SW 1271 (cell line): ENCODE measurements at regions not wholly inside any gene's neighbourhood (a gene's known extent, or its start where the extent isn't known, plus 50 kb on each side); places are given as distances from the start of the nearest gene placed in this dataset.

Source experiments
- DNase-seq, 2 experiments: peaks; one replicate each; lab custom pipeline; 2025; lab: John Stamatoyannopoulos, UW

- no peak for DNase-seq
Measured at GRCh38 chr3:87414271-87414670, 137.9 kb upstream of the POU1F1 start.

DNA sequence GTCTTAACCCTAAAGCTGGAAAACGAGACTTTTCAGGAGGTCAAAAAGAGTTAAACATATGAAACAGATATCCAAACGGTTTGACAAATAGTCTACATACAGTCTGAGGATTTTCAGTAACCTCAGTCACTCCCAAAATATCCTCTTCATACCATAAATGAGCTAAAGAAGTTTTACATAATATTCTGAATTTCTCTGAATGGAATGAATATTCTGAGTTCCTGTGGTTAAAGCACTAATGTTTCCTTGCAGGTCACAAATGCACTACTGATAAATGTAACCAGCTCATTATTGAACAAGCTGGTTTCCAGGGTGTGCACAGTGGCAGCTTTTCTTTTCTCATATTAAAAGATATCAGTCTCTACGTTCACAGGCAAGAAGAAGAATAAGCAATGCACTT is 137.4 kb upstream of the POU1F1 start:
- DNase-seq = no peak

GRCh38 chr3:87410110-87410509 is 133.7 kb upstream of the POU1F1 start:
- no peak for DNase-seq

DNA sequence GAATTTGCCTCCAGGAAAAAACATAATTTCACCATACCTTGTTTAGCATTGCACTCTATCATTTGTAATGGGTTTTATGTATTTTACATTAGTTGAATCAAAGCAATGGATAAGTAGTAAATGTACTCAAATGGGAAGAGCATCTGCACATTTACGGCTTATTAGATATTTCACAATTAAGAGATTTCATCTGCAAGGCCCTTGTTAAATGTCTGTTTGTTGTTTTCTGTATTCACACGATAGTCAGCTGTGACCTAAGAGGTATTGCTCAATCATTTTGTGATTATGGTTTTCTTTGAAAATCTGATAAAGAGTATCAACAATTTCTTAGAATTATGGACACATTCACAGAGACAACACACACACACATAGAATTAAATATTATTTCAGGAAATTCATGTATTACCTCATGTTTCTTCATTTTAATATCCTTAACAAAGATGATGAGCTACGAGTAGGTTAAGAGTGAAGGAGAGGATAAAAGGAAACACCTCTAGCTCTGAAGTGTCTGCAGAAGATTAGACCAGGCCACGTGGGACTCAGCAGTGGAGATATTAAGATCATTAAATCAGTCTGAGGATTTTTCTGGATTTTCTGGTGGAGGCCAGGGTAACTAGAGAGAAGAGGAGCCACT is 121.9 kb upstream of the POU1F1 start:
- DNase-seq = no peak

DNA sequence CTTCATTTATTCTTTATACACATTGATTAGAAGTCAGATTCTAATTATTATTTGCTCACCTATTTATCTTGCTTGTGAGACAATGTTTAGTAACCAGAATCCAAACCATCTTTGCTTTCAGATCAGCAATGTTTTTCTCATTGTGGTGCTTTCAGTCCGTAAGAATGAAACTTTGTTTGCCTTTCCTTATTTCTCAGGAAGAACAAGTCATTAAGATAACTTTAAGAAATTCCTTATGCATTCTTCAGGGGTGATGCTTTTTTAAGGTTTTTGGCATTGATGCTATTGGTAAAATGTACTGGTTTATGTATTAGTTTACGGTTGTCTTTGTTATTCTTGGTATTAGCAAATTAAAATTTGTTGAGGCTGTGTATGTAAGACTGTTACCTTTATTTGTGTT is 120.8 kb upstream of the POU1F1 start:
- DNase-seq = no peak

DNA sequence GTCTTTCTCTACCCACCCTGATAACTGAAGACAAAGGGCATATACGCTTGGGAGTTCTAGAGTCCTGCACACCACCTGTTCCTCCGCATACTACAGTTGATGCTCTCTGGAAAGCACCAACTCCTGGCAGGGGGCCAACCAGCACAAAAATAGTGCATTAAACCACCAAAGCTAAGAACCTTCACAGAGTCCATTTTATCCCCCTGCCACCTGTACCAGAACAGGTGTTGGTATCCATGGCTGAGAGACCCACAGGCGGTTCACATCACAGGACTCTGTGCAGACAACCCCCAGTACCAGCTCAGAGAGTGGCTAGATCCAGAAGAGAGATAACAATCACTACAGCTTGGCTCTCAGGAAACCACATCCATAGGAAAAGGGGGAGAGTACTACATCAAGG is 114.4 kb upstream of the POU1F1 start:
- DNase-seq = no peak

- DNase-seq = no peak
Measured at GRCh38 chr3:87390353-87390752, 114.0 kb upstream of the POU1F1 start.

DNA sequence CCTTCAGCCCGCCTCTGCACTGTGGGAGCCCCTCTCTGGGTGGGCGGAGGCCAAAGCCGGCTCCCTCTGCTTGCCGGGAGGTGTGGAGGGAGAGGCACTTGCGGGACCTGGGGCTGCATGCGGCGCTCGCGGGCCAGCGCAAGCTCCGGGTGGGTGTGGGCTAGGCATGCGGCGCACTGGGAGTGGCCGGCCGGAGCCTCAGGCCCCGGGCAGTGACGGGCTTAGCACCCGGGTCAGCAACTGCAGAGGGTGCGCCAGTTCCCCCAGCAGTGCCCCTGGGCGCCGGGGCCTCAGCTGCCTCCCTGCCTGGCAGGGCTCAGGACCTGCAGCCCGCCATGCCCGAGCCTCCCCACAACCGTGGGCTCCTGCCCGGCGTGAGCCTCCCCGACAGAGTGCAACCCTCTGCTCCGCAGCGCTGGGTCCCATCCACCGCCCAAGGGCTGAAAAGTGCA is 98.9 kb upstream of the POU1F1 start:
- DNase-seq = no peak

- DNase-seq = no peak
Measured at GRCh38 chr3:87370007-87370406, 93.6 kb upstream of the POU1F1 start.

DNA sequence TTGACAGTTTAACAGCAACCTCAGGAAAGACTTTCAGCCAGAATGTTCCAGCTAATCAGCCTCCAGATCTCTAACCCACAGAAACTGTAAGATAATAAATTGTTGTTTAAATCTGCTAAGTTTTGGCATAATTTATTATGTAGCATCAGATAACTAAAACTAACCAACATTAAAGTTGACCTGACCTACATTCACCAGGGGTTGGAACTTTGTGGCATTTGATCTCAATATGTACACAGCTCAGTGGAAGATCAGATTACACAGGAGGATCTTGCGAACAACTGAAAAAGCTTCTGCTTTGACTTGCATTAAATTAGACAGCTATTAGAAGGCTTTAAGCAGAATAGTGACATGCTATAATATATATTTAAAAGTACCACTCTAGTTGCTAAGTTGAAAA is 91.4 kb upstream of the POU1F1 start:
- DNase-seq = no peak

DNA sequence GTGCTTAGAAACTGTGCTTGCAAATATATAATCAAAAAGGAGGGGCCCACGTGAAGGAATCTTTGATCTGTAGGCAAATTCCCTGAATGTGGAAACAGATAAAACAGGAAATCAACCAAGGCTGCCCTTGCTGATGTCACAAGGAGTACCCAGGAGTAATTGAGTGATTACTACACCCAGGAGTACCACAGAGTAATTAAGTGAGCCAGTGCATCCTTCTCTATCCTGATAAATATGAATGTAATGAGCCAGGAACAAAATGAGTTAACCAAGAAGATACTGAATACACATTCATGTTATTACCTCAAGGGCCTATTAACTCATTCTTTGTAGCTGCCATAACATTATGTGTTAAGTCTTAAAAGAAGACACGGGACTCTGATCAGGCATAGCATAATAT is 87.3 kb upstream of the POU1F1 start:
- DNase-seq = no peak

- no peak for DNase-seq
Measured at GRCh38 chr3:87361956-87362355, 85.6 kb upstream of the POU1F1 start.

- no peak for DNase-seq
Measured at GRCh38 chr3:87361271-87361670, 84.9 kb upstream of the POU1F1 start.

DNA sequence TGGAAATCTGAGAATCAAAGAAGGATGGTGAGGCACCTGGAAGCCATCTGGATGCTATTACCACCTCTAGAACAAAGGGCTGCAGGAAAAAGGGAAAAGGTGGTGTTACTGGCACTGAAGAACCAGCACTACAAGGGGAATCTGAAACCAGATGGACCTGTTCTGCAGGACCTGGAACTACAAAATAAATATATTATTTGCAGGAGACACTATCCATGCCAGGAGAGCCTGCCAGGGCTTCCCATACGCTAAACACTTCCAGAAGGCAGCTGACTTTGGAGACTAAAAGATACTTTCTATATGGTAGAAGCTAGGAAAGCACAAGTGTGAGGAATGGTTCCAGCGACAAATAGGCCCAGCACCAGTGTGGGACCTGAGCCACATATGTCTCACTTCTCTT is 83.4 kb upstream of the POU1F1 start:
- no peak for DNase-seq

DNA sequence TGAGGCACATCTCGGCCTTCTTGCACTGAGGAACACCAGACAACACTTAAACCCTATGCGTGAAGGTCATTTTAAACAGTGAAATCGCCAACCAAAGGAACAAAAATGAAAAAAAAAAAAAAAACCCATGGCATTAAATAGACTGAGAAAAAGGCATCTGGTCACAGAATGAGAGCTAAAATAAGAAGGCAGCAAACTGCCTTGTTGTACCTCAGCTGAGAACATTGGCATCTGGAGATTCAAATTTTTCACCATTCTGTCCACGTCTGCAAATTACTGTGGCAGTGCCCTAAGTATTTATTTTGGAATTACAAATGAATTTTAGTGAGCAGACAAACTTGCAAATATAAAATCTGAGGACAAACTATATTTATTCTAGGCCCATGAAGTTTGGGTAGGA is 82.6 kb upstream of the POU1F1 start:
- DNase-seq = no peak

- no peak for DNase-seq
Measured at GRCh38 chr3:87358066-87358465, 81.7 kb upstream of the POU1F1 start.

GRCh38 chr3:87354398-87354797 is 78.0 kb upstream of the POU1F1 start:
- no peak for DNase-seq

- DNase-seq = no peak
Measured at GRCh38 chr3:87351937-87352336, 75.6 kb upstream of the POU1F1 start.

DNA sequence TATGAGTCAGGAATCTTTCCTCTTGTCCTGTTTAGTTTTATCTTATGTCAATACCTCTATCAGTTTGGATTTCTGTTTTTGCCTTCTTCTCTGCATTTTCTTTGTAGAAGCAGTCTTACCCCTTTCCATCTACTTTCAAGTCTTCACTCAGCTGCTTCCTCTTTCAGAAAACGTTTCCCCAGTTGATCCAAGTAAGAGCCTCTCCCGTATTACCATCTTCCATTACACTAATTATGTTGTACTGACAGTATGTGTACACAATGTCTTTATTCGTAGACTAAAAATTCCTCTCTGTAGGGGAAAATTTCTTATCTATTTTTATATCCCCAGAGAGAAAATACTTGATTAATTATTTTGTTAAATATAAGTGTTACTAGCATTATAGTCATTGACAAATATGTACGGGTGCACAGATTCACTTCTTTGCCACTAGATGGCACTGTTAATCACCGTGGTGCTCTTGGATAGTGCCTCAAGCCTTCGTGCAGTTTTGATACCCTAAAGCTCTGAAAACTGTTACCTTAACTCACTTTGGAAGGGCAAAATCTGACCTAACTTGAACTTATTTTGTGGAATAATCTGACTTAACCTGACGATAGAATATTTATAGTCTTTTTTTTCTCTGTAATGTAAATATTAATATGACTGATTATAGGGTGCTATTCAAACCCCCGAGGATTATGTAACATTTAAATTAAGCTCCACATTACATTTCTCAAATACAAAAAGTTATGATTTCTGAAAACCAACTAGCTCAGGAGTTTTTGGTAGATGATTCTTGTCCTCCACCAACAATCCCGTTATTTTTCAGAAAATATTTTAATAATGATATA is 74.2 kb upstream of the POU1F1 start:
- DNase-seq = peak in 1 of 2 experiments; percentile 37

GRCh38 chr3:87349833-87350232 is 73.4 kb upstream of the POU1F1 start:
- no peak for DNase-seq

- peak in 1 of 2 experiments; percentile 11 for DNase-seq
Measured at GRCh38 chr3:87336761-87337160, 60.4 kb upstream of the POU1F1 start.

DNA sequence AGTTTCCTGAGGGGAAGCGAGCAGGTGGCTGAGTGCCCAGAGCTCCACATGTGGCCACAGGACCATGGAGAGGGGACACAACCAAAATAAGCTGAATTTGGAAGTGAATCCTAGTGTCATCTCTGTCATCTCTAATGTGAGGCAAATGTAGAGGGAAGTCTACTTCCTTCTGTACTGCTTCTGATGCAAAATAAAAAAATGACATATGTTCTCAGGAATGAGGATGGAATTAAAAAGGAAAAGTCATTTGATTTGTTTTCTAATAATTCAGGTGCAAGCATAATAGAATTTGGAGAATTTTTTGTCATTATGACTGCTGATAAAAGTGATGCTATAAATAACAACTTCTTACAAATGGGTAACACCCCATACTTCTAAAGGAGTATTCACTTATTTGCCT is 59.5 kb upstream of the POU1F1 start:
- no peak for DNase-seq

GRCh38 chr3:87333393-87333892 is 57.1 kb upstream of the POU1F1 start:
- peak; percentile 34 to 90 for DNase-seq
